ENCODE measurements at regions not wholly inside any gene's neighbourhood (a gene's known extent, or its start where the extent isn't known, plus 50 kb on each side); places are given as distances from the start of the nearest gene placed in this dataset.

DNA sequence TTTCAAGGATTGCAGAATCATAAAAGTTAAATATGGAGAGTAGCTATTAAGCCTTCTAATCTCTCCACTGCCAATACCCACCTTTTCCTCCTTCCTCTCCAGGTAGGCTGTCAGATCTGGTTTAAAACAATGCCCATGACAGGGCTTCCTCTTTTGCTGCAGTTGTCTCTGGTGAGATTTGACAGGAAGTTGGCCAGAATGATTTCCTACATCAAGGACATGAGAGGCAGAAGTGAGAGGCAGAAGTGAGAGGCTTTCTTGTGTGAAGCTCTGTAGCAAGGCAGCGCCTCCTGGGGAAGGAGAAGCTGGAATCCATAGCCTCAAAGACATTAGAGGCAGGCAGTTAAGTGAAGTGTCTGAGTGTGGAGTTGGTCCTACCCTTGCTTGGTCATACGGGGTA, 385.7 kb downstream of the HRH4 start (continued):
- TF ChIP-seq, protein P1, sequence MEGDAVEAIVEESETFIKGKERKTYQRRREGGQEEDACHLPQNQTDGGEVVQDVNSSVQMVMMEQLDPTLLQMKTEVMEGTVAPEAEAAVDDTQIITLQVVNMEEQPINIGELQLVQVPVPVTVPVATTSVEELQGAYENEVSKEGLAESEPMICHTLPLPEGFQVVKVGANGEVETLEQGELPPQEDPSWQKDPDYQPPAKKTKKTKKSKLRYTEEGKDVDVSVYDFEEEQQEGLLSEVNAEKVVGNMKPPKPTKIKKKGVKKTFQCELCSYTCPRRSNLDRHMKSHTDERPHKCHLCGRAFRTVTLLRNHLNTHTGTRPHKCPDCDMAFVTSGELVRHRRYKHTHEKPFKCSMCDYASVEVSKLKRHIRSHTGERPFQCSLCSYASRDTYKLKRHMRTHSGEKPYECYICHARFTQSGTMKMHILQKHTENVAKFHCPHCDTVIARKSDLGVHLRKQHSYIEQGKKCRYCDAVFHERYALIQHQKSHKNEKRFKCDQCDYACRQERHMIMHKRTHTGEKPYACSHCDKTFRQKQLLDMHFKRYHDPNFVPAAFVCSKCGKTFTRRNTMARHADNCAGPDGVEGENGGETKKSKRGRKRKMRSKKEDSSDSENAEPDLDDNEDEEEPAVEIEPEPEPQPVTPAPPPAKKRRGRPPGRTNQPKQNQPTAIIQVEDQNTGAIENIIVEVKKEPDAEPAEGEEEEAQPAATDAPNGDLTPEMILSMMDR (IDR thresholded peaks at IDR 0.05; ENCODE audit: control extremely low read depth in 1 of 3, insufficient read depth in 1 of 3, low read depth in 1 of 3, low read length in 3 of 3), result no peak
- no peak for TF ChIP-seq RFX5 (IDR thresholded peaks at IDR 0.05; ENCODE audit: borderline replicate concordance, low read depth, low read length)
- TF ChIP-seq, protein P2, sequence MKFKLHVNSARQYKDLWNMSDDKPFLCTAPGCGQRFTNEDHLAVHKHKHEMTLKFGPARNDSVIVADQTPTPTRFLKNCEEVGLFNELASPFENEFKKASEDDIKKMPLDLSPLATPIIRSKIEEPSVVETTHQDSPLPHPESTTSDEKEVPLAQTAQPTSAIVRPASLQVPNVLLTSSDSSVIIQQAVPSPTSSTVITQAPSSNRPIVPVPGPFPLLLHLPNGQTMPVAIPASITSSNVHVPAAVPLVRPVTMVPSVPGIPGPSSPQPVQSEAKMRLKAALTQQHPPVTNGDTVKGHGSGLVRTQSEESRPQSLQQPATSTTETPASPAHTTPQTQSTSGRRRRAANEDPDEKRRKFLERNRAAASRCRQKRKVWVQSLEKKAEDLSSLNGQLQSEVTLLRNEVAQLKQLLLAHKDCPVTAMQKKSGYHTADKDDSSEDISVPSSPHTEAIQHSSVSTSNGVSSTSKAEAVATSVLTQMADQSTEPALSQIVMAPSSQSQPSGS (IDR thresholded peaks at IDR 0.05; ENCODE audit: low read length), result no peak
